Endothelial cell of umbilical vein (primary cell): ENCODE measurements at regions not wholly inside any gene's neighbourhood (a gene's known extent, or its start where the extent isn't known, plus 50 kb on each side); places are given as distances from the start of the nearest gene placed in this dataset.
"Not testable (repeated sequence)": the region's sequence is repeated elsewhere in the genome, so short reads cannot be mapped to it uniquely, and the experiment has no call there.

Experiments
- BruUV-seq: library from RNA; stranded (reverse); fragments of 400-500 nt; replicated peaks from 2 replicates; lab custom pipeline; 2021; lab: Mats Ljungman, UMichigan
- CTCF ChIA-PET: fragments of 300-600, 350-600 bp; sonication (Branson Sonifier 250); formaldehyde crosslinking; loops from one replicate; lab custom pipeline; 2021; ENCODE audit warnings: antibody characterized with exemption, inconsistent platforms; lab: Charles Lee
- POLR2A ChIA-PET: fragments of 300-600, 350-600 bp; sonication (Branson Sonifier 250); formaldehyde crosslinking; loops from one replicate; lab custom pipeline; 2021; ENCODE audit warnings: antibody characterized with exemption, inconsistent platforms; lab: Charles Lee
- DNase-seq: peaks from one replicate; pipeline ENCODE4 v3.0.0-alpha.2; 2011; ENCODE audit warnings: low read depth, low spot score
- FAIRE-seq: peaks from 2 replicates; lab custom pipeline; 2011; peaks lifted over from hg19 to GRCh38; lab: Jason Lieb, UNC
- H2AFZ ChIP-seq: 2 replicates; pipeline ENCODE4 v1.6.0; 2012; ENCODE audit warnings: low read depth, low read length, control low read depth, inconsistent platforms
- H3K27ac ChIP-seq: 2 replicates; pipeline ENCODE4 v1.5.1; 2011; ENCODE audit warnings: low read depth, mild to moderate bottlenecking, control low read depth, low read length, moderate library complexity; ENCODE audit not compliant: insufficient read depth
- H3K27me3 ChIP-seq, 2 experiments: 2 replicates each; pipeline versions ENCODE4 v1.6.0 to v1.6.1; 2011; ENCODE audit warnings: low read length in 2 of 2, mixed read lengths in 1 of 2; ENCODE audit not compliant: control insufficient read depth in 2 of 2, insufficient read depth in 2 of 2
- H3K36me3 ChIP-seq, 2 experiments: 2 replicates in 1 of 2; 3 replicates in 1 of 2; pipeline ENCODE4 v1.5.1; 2011; ENCODE audit warnings: low read length in 2 of 2, mild to moderate bottlenecking in 1 of 2, moderate library complexity in 1 of 2; ENCODE audit not compliant: control insufficient read depth in 2 of 2, insufficient read depth in 2 of 2; ENCODE audit errors: extremely low read depth in 1 of 2
- H3K4me1 ChIP-seq: 3 replicates; pipeline ENCODE4 v1.5.1; 2011; ENCODE audit warnings: mild to moderate bottlenecking, low read length; ENCODE audit not compliant: control insufficient read depth, insufficient read depth; ENCODE audit errors: extremely low read depth
- H3K4me2 ChIP-seq: 2 replicates; pipeline ENCODE4 v1.6.1; 2011; ENCODE audit warnings: low read length, control low read depth, mixed read lengths; ENCODE audit not compliant: insufficient read depth
- H3K4me3 ChIP-seq, 3 experiments: fragments of 200-600 bp in 1 of 3; sonication (generic), shearing (Covaris generic) in 1 of 3; replicated peaks in 1 of 3; 2 replicates each; pipeline ENCODE4 v1.5.1; 2011 to 2016; ENCODE audit warnings: control low read depth in 3 of 3, low read length in 3 of 3, mild to moderate bottlenecking in 2 of 3, inconsistent platforms in 1 of 3, low read depth in 1 of 3, moderate library complexity in 1 of 3; ENCODE audit not compliant: insufficient read depth in 1 of 3
- H3K79me2 ChIP-seq: 2 replicates; pipeline ENCODE4 v1.6.0; 2012; ENCODE audit warnings: low read length, inconsistent platforms; ENCODE audit not compliant: control insufficient read depth, insufficient read depth
- H3K9ac ChIP-seq: replicated peaks from 2 replicates; pipeline ENCODE3; 2011; ENCODE audit warnings: low read length, control low read depth; ENCODE audit not compliant: insufficient read depth; ENCODE audit errors: extremely low read depth
- H3K9me1 ChIP-seq: replicated peaks from 3 replicates; pipeline ENCODE4 v1.6.0; 2011; ENCODE audit warnings: mild to moderate bottlenecking, low read length; ENCODE audit not compliant: control insufficient read depth, insufficient read depth; ENCODE audit errors: extremely low read depth
- H3K9me3 ChIP-seq: replicated peaks from 2 replicates; pipeline ENCODE4 v1.5.1; 2012; ENCODE audit warnings: low read length, inconsistent platforms; ENCODE audit not compliant: control insufficient read depth, insufficient read depth
- H4K20me1 ChIP-seq: replicated peaks from 2 replicates; pipeline ENCODE3; 2011; ENCODE audit warnings: mild to moderate bottlenecking, low read length; ENCODE audit not compliant: control insufficient read depth, insufficient read depth; ENCODE audit errors: extremely low read depth
- FOS ChIP-seq: IDR thresholded peaks from 2 replicates; pipeline ENCODE4 v1.6.1; 2011; ENCODE audit warnings: mild to moderate bottlenecking, low read length, moderate library complexity, borderline replicate concordance; ENCODE audit not compliant: insufficient read depth
- JUN ChIP-seq: IDR thresholded peaks from 2 replicates; pipeline ENCODE4 v1.6.1; 2011; ENCODE audit warnings: borderline replicate concordance, low read depth; ENCODE audit not compliant: insufficient read length, insufficient read depth
- MYC ChIP-seq: IDR thresholded peaks from one replicate; pipeline ENCODE4 v1.6.1; 2011; ENCODE audit warnings: mild to moderate bottlenecking, low read depth, low read length
- POLR2A ChIP-seq: IDR thresholded peaks from 2 replicates; pipeline ENCODE4 v1.6.1; 2012; ENCODE audit warnings: low read depth, mild to moderate bottlenecking, control low read depth, low read length
- POLR2AphosphoS5 ChIP-seq: IDR thresholded peaks from 2 replicates; pipeline ENCODE4 v1.6.1; 2012; ENCODE audit warnings: low read depth, mild to moderate bottlenecking, control low read depth, low read length, moderate library complexity; ENCODE audit not compliant: insufficient read depth
- dilution Hi-C: fragments of 300-500 bp; cut with MboI; formaldehyde crosslinking; loops from one replicate; pipeline ENCODE4 v1.15.0; 2019; ENCODE audit warnings: low sequenced_read_pairs; ENCODE audit not compliant: extremely low pct_ligation_motif_present
- intact Hi-C: fragments of 100-400 bp; cut with micrococcal nuclease; formaldehyde crosslinking; loops from one replicate; pipeline ENCODE4 v1.10.0; 2022
- TF ChIP-seq, protein P1 (sequence below): IDR thresholded peaks from 2 replicates; pipeline ENCODE4 v1.6.1; 2011; ENCODE audit not compliant: insufficient read depth, insufficient read length
- TF ChIP-seq, protein P2 (sequence below), 2 donors: IDR thresholded peaks; 1 replicate in 1 of 2; 2 replicates in 1 of 2; pipeline ENCODE4 v1.5.1; 2011; ENCODE audit warnings: low read length in 2 of 2, mild to moderate bottlenecking in 2 of 2, moderate library complexity in 2 of 2, control low read depth in 1 of 2, inconsistent platforms in 1 of 2, low read depth in 1 of 2; ENCODE audit not compliant: insufficient read depth in 1 of 2; ENCODE audit errors: extremely low read depth in 1 of 2

DNA sequence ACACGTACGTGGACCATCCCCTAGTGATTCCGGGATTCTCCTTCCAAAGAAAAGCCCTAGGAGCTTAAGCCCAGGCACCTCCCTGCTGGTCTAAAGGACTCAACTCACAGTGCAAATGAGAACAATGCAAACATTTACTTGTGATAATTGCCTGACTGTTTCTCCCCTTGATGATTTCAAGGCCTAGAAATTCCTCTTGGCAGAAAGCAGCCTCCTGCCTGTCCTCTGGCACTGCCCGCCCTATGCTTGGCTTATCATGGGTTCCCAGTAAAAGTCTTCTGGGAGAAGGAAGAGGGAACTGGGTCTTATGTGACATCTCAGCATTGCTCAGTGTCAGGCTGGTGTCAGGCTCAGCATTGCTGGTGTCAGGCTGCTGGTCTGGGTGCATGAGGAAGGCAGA lies 351.8 kb downstream of the SHANK2 start:
- H3K9me3 ChIP-seq: peaks cover 7% of the 10 kb centered on the region
- DNase-seq: no peak
- H3K27ac ChIP-seq: no peak overlapping the region
- no peaks in the 10 kb centered on the region for H4K20me1 ChIP-seq
- H3K4me2 ChIP-seq: no peak overlapping the region
- no peak for FAIRE-seq
- H3K9ac ChIP-seq: no peak overlapping the region
- H3K79me2 ChIP-seq: no peaks in the 10 kb centered on the region
- H3K27me3 ChIP-seq: no peaks in the 10 kb centered on the region
- dilution Hi-C loops: no loop called here
- H3K9me1 ChIP-seq: no peaks in the 10 kb centered on the region
- no peaks in the 10 kb centered on the region for H3K36me3 ChIP-seq
- no peak for TF ChIP-seq MYC
- TF ChIP-seq, protein P1, sequence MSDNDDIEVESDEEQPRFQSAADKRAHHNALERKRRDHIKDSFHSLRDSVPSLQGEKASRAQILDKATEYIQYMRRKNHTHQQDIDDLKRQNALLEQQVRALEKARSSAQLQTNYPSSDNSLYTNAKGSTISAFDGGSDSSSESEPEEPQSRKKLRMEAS: no peak
- no peak for TF ChIP-seq FOS
- intact Hi-C loops: no loop called here
- POLR2A ChIA-PET: no interaction called here
- BruUV-seq: no TSS peak
- CTCF ChIA-PET: no interaction called here
- H2AFZ ChIP-seq: no peak overlapping the region
- H3K4me3 ChIP-seq: no peak overlapping the region
- no peaks in the 10 kb centered on the region for H3K4me1 ChIP-seq

DNA sequence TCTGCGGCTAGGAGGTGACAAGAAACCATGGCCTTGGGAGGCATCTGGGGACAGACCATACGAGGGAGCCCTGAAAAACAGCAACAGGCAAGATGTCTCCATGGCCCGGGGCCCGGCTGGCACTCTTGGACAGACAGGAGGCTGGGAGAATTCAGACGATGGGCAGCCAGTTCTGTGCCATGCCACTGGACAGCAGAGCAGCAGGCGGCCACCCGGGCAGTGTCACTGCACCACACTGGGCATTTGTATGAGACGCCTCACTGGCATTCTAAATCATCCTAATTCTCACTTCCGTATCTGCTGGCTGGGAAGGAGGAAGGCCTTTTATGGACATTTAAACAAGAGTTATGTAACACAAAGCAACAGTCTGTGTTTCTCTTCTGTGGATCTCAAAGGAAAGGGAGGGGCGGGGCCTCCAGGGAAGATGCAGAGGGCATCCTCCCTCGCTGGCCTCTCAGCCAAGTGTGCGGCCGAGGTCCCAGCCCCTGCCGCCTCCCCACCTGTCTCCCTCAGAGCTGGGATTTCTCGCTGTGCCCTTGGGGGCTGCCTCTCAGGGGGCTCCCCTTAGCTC lies 350.3 kb downstream of the SHANK2 start:
- H3K9me3 ChIP-seq: peaks cover 8% of the 10 kb centered on the region
- DNase-seq (no peak), FAIRE-seq (no peak)
- H4K20me1 ChIP-seq: no peaks in the 10 kb centered on the region
- no peaks in the 10 kb centered on the region for H3K4me1 ChIP-seq
- BruUV-seq: no TSS peak
- no peak overlapping the region for H3K4me3 ChIP-seq
- no peak overlapping the region for H2AFZ ChIP-seq
- no peak overlapping the region for H3K9ac ChIP-seq
- CTCF ChIA-PET: no interaction called here
- H3K79me2 ChIP-seq: no peaks in the 10 kb centered on the region
- POLR2A ChIA-PET: no interaction called here
- dilution Hi-C loops: no loop called here
- H3K27me3 ChIP-seq: no peaks in the 10 kb centered on the region
- no peaks in the 10 kb centered on the region for H3K36me3 ChIP-seq
- H3K4me2 ChIP-seq: no peak overlapping the region
- no peak overlapping the region for H3K27ac ChIP-seq
- H3K9me1 ChIP-seq: no peaks in the 10 kb centered on the region
- TF ChIP-seq MYC (no peak), JUN (no peak), POLR2AphosphoS5 (no peak), POLR2A (no peak)
- TF ChIP-seq, protein P2, sequence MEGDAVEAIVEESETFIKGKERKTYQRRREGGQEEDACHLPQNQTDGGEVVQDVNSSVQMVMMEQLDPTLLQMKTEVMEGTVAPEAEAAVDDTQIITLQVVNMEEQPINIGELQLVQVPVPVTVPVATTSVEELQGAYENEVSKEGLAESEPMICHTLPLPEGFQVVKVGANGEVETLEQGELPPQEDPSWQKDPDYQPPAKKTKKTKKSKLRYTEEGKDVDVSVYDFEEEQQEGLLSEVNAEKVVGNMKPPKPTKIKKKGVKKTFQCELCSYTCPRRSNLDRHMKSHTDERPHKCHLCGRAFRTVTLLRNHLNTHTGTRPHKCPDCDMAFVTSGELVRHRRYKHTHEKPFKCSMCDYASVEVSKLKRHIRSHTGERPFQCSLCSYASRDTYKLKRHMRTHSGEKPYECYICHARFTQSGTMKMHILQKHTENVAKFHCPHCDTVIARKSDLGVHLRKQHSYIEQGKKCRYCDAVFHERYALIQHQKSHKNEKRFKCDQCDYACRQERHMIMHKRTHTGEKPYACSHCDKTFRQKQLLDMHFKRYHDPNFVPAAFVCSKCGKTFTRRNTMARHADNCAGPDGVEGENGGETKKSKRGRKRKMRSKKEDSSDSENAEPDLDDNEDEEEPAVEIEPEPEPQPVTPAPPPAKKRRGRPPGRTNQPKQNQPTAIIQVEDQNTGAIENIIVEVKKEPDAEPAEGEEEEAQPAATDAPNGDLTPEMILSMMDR (IDR thresholded peaks at IDR 0.05; ENCODE audit: extremely low read depth in 1 of 2, insufficient read depth in 1 of 2, low read depth in 1 of 2, low read length in 2 of 2): no peak
- TF ChIP-seq, protein P1: no peak
- intact Hi-C loops: no loop called here

DNA sequence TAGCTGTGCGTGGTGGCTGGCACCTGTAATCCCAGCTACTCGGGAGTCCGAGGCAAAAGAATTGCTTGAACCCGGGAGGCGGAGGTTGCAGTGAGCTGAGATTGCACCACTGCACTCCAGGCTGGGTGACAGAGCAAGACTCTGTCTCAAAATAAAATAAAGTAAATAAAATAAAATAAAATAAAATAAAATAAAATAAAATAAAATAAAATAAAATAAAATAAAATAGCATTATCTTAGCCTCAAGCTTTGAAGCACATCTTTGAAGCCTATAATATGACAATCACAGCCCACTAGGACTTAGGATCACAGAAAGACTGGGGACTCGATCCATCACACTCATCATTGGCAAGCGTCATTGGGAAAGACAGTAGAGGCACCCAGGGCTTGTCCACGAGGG lies 349.1 kb downstream of the SHANK2 start:
- H3K9me3 ChIP-seq, H3K27ac ChIP-seq, FAIRE-seq, dilution Hi-C loops, H3K4me1 ChIP-seq, H3K9ac ChIP-seq, H3K36me3 ChIP-seq, H4K20me1 ChIP-seq, H3K27me3 ChIP-seq, DNase-seq, H3K4me3 ChIP-seq, H3K4me2 ChIP-seq, CTCF ChIA-PET, H3K9me1 ChIP-seq, BruUV-seq, H2AFZ ChIP-seq, H3K79me2 ChIP-seq, intact Hi-C loops, POLR2A ChIA-PET: not testable (repeated sequence)
